HG02610 (cell line): ENCODE measurements at regions not wholly inside any gene's neighbourhood (a gene's known extent, or its start where the extent isn't known, plus 50 kb on each side); places are given as distances from the start of the nearest gene placed in this dataset.

Source experiments
- ATAC-seq: cut with Tn5 transposase; IDR thresholded peaks from one replicate; pipeline ENCODE4 v1.9.1; 2021; ENCODE audit warnings: mild to moderate bottlenecking, moderate library complexity; ENCODE audit not compliant: unreplicated experiment

DNA sequence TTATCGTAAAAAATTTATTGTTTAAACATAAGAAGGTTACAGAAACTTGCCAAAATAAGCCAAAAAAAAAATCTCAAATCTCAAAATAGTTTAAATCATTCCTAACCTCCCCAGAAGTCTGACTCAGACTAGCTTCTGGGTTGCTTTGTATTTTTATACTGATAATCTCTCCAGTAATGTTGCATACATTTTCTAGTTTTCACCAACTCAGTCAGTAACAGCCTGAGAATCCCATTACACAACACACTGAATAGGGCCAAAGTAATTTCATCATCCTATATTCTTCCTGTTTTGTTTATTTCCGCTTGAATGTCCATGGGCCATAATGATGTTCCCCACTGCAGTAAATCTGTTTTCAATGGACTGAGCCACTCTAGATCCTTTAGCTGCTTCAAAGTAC lies 478.5 kb downstream of the GPAM start:
- no peak for ATAC-seq

- no peak for ATAC-seq
Measured at GRCh38 chr10:111706331-111706730, 477.2 kb downstream of the GPAM start.

DNA sequence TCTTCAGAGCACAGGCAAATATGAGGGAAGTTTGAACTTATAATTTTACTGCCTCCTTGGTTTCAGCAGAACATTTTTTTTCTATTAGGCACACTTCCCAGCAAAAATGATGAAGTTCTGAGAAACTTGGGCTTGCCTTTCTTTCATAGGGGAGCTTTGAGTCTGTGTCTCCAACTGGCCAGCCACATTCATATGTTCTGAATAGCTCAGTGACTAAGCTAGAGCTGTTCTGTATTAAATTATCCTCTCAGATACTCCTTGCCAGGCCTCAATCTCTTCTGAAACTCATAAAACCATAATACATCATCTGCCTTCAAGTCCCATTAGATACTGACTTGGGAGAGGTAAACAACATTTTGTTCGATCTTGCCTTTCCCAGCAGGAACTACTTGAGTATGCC lies 476.5 kb downstream of the GPAM start:
- no peak for ATAC-seq

- ATAC-seq = no peak
Measured at GRCh38 chr10:111709603-111710002, 474.0 kb downstream of the GPAM start.

DNA sequence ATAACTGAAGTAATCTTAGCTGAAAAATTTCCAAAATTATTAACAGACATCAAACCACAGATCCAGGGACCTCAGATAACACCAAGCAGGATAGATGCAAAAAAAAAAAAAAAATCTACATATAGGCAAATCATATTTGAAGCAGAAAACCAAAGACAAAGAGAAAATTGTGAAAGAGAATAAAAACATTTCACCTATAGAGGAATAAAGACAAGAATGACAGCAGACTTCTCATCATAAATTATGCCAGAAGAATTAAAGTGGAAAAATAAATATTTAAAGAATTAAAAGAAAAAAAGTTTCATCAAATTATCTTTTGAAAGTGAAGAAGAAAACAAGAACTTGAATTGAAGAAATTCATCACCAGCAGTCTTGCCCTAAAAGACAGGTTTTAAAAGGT lies 467.5 kb downstream of the GPAM start:
- no peak for ATAC-seq

- no peak for ATAC-seq
Measured at GRCh38 chr10:111724121-111724520, 459.4 kb downstream of the GPAM start.

DNA sequence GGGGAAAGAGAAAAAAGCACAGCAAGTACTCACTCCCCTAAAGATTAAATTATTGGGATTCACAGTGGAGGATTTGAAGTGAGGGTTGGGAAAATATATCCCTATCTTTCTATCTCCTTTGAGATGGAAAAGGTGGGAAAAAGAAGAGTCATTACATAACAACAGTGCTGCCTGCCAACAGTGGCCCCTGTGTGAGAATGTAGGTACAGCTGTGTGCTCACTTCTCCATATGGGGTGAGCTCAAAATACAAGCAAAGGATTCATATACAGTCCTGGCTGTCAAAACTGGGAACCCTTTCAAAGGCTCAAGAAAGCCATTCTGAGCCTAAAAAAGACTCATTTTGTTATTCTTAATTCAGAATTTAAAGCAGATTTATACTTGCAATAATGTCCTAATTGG lies 458.5 kb downstream of the GPAM start:
- ATAC-seq = no peak

DNA sequence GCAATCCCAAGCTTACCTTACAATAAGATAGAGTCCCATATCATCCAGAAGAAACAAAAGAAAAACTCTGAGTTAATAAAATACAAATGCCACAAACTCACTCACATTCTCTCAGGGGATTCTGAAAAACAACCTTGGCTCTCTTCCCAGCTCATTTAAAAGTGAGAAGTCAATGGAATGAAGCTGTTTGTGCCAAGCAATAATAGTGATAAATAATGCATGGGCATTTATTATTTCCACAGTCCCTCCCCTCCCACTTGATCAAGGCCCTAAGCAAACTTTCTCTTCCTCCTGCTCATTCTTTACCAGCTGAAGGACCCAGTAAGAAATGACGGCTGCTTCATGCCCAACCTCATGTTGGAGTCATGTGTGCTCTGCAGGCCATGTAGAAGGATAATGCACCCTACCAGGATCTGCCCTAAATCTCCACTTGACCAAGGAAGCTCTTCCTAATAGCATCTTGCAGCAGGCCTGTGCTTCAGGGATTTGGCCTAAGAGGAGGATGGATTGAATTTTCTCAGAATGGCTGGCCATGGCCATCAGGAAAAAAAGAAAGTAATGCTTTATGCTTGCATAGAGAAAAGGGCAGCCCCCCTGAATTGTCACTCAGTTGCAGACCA lies 451.3 kb downstream of the GPAM start:
- no peak for ATAC-seq

GRCh38 chr10:111739125-111739873 lies 444.3 kb downstream of the GPAM start:
- ATAC-seq = no peak

GRCh38 chr10:111739874-111740139 lies 443.8 kb downstream of the GPAM start:
- no peak for ATAC-seq

DNA sequence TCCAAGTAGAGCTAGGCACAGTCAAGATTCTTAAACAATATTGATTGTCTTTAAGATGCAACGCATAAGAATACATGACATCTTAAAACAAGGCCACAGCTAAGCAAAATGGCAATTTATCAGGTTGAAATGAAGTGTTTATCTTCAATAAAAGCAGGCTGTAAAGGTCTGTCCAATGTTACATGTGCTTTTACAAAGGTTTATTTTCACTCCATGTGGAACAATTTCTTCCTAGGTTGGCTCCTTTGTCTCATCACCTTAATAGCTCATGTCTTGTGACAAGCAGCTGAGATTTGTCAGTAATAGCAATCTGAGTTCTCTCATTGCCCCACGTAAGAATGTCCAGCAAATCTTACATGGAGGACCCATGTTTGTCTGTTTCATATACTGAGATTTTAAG lies 437.6 kb downstream of the GPAM start:
- no peak for ATAC-seq

DNA sequence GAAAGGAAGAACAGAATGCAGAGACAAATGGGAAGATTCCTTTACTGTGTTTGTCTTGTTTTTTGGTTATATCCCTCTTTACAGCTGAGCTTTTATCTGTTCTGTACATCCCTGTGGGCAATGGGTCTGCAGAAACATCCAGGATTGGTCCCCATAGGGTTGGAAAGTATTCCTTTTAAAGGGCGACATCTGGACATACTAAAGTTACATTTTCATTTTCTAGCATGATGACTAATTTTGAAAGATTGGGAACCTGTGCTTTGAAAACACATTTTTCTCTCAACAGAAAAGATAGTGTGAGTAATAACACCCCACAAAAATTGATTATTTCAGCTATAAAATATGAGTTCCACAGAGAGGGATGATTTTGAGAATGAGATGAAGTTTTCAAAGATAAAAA lies 435.8 kb downstream of the GPAM start:
- no peak for ATAC-seq

- ATAC-seq = no peak
Measured at GRCh38 chr10:111748184-111748583, 435.4 kb downstream of the GPAM start.

DNA sequence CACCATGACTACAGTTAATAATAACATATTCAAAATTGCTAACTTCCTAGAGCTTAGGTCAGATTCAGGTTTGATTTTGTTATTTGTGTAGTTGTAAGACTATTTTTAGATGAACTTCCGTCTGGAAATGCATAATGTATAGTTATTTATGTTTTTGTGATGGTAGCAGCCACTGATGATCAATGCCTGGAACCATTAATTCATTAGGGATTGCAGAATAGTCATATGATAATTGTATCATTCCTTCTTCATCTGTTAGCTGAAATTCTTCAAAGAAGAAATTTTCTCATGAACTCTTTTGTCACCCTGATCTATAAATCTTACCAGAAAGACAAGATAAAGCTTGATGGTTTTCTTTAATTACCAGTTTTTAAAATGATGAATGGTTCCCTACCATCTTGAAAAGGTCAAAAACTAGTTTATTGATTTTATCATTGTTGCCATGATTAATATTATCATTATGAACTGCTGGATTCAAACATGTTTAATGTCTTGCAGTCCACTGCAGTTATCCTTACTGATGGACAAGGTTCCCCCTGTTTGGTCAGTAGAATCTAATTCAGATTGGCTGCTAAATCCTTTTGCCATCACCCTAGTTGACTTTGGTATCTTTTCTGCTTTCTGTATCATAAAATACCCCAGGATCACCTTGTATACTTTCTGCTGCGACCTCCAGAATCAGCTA lies 433.3 kb downstream of the GPAM start:
- ATAC-seq = no peak

- no peak for ATAC-seq
Measured at GRCh38 chr10:111756217-111757061, 427.1 kb downstream of the GPAM start.

- ATAC-seq = no peak
Measured at GRCh38 chr10:111758593-111758992, 425.0 kb downstream of the GPAM start.

DNA sequence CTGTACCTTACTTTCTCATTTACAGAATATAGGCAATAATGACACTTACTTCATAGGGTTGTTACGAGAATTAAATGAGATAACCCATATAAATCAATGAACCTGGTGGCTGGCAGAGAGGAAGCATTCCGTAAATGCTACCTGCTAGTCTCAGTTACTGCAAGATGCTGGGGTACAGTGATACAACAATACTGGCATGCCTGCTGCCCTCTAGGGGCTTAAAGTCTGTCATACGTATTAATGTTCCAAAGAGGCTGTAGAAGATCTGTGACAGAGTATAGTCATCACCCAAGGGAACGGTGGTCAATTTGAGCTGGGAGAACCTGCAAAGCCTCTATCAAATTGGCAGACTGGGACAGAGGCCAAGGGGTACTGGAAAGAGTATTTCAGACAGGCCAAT lies 421.5 kb downstream of the GPAM start:
- ATAC-seq = no peak

- no peak for ATAC-seq
Measured at GRCh38 chr10:111765216-111765615, 418.3 kb downstream of the GPAM start.

- no peak for ATAC-seq
Measured at GRCh38 chr10:111766464-111766863, 417.1 kb downstream of the GPAM start.

GRCh38 chr10:111767661-111768060 lies 415.9 kb downstream of the GPAM start:
- no peak for ATAC-seq

GRCh38 chr10:111773950-111774349 lies 409.6 kb downstream of the GPAM start:
- no peak for ATAC-seq

GRCh38 chr10:111774486-111774885 lies 409.1 kb downstream of the GPAM start:
- no peak for ATAC-seq
